NAMALWA (cell line): ENCODE measurements at regions not wholly inside any gene's neighbourhood (a gene's known extent, or its start where the extent isn't known, plus 50 kb on each side); places are given as distances from the start of the nearest gene placed in this dataset.
"Not testable (repeated sequence)": the region's sequence is repeated elsewhere in the genome, so short reads cannot be mapped to it uniquely, and the experiment has no call there.

Experiments used
- DNase-seq: peaks from one replicate; pipeline ENCODE4 v3.0.0-alpha.2; 2015; ENCODE audit warnings: low spot score

DNA sequence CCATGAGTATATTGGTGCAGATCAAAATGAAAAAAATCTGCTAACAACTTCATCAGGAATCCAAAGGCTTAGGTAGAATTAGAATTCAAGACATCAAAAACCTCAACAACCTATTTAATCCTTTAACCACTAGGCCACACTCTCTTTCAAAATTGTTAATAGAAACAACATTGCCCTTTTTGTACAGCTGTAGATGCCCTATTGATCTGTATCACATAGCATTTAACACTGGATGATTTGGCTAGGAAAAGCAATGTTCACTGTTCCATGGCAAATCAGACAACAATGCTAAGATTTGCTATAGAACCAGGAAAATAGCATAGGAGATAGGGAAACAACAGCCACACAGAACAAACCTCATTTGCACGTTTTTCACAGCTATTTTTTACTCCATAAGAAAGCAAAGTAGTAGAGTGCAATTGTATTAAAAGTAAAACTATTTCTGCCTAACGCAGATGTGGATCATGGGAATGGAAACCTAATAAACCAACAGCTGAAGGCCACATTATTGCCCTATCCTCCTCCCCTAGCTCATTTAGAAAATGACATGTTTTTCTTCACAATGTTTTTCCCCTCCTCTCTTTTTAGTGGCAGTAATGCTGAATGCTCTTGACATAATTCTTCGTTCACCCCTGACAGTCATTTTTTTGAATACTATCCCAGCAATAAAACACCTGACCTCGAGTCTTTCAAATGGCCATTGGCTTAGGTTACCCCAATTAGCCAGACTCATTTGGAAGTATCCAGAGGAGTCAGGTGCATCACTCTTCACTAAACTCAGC, 373.0 kb upstream of the CCNH start:
- DNase-seq: no peak

DNA sequence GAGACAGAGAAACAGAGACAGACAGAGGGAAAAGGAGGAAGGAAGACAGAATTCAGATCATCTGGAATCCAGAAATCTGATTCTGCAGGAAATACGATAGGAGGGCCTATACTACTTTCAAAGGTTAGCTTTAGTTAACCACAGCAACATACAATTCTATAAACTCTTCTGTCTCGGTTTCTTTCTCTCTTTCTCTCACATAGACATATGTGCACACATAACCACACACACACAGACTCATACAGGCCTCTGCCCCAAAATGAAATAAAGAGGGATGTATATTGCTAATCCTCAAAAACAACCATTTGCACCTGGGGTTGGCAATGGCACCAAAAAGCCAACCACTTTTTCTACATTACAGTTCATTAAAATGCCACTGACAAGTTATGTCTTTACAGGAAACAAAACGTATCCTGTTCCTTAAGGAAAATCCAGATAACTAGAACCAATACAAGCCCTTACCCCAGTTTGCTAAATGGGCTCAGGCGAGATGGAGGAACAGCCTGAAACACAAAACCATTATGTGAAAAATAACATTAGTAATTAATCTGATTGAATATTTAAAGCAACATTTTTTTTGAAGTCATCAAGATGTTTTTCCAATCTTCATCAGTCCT, 372.3 kb upstream of the CCNH start:
- no peak for DNase-seq

DNA sequence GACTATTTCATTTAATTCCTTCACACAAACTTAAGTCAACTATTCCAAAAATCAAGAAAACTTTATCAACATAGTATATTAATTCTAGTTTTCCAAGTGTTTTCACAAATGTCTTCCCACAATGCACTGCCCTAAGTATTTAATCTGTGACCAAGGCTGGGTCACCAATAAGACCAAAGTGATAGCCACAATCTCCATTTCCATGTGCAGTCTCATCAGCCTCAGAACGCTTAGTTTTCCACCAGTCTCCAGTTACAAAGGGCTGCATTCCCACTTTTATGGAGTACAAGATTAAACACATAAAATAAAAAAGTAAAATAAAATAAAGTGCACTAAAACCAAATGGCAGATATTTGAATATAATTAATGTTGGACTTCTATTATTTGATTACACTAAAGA, 371.6 kb upstream of the CCNH start:
- DNase-seq: no peak

GRCh38 chr5:87782916-87783315, 370.2 kb upstream of the CCNH start:
- no peak for DNase-seq

- DNase-seq: no peak
Observed at GRCh38 chr5:87781976-87782375, 369.2 kb upstream of the CCNH start.

- peak; percentile 92 for DNase-seq
Observed at GRCh38 chr5:87780831-87781760, 368.4 kb upstream of the CCNH start.

DNA sequence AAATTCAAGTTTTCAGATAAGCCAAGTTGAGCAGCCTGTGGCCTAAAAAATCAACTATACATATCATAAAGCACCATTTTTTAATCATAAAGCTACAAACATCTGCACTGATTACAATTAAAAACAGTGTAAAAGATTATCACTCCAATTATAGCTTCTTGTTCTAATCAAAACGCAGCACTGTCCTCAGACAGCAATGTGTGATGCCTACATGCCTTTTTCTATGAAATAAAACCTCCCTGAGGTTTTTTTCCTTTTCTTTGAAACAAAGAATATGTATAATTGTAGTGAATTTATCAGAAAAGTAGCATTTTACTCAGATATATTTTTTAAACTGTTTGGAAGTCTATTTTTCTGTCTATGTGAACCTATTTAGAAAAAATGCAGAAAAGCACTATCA, 366.1 kb upstream of the CCNH start:
- no peak for DNase-seq

- no peak for DNase-seq
Observed at GRCh38 chr5:87777877-87778276, 365.1 kb upstream of the CCNH start.

GRCh38 chr5:87776785-87777184, 364.1 kb upstream of the CCNH start:
- DNase-seq: no peak

DNA sequence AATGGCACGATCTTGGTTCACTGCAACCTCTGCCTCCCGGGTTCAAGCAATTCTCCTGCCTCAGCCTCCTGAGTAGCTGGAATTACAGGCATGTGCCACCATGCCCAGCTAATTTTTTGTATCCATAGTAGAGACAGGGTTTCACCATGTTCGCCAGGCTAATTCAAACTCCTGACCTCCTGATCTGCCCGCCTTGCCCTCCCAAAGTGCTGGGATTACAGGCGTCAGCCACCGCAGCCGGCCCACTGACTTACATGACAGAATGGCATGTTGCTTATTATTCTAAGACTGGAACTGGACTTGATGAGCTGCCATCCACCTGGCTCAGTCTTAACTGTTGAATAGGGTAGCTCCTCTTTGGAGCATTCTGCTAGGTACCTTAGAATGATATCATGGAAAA, 363.6 kb upstream of the CCNH start:
- DNase-seq: not testable (repeated sequence)

DNA sequence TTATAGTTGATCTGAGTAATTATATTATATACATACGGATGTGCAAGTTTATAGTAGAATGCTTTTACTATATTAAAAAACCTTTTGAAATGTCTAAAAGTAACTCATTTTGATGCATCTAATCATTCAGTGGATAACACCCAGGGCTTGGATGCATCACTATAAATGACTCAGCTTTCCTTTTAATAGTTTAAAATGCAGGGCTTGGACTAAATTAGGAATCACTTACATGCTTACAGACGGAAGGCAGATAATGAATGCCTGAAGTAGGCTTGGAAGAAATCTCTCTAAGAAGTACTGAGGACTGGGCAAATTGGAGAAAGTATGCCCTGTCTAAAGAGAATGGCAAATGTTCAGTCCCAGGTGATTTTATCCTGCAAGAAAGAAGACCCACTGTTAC, 362.5 kb upstream of the CCNH start:
- DNase-seq: no peak

GRCh38 chr5:87774804-87775203, 362.1 kb upstream of the CCNH start:
- DNase-seq: no peak

DNA sequence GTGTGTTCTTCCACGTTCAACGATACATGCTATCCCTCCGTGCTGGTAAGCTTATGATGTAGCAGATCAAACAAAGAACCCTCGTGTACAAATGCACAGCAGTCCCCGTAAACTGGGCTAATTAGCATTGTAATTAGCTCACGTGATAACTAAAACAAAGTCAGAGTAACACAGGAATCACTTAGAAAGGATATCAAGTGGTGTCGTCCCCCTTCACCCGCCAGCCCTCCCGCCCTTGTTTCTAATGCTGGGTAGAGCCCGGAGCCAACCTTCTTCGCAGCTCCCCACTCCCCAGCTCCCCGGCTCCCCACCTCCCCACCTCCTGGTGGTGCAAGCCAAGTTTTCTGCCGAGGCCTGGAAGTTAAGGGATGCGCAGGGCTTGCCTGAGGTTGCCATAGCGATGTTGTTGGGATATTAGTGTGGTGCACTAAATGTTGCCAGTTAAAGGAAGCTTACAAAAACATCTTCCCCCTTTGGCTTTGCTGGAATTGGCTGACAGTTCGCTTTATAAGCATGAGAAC, 357.9 kb upstream of the CCNH start:
- DNase-seq: no peak

DNA sequence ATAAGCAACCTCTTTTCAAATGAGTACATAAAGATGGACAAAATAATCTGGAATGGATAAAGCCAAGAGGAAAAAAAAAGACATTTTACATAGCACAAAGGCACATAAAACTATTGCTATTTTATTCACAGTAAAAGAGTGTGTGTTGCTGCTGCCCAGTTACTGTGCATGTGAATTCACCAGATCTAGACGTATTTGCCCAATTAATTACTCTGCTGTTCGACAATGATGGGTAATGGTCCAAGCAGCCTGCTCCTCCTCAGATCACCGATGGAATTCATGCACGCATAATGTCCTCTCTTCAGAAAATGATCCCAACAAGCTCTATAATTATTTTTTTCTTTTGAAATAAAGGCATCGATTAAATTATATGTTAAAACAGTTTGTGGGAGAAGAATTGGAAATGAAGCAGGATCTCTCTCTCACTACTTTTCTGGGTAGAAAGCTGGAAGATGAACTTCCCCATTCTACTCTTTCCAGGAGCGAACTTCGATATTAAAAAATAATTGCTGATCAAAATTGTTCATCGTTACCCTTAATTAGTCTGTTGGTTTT, 357.4 kb upstream of the CCNH start:
- no peak for DNase-seq

GRCh38 chr5:87769157-87769556, 356.4 kb upstream of the CCNH start:
- no peak for DNase-seq

DNA sequence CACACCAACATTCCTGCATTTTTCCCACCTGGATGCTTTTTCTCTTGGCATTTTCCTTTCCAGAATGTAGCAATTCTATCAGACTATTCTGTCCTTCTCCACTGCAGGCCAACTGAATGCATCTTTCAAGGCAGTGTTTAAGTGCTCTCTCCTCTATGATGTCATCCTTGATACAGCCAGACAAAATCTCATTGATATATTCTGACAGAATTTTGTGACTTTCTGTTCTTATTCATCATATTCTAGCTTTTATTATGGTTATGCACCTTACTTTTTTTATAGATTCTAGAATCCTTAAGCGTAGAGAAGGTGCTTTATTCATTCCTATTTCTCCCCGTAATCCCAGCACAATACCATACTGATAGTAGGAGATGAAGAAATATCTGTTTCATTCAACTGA, 355.5 kb upstream of the CCNH start:
- DNase-seq: no peak

GRCh38 chr5:87765009-87765408, 352.3 kb upstream of the CCNH start:
- no peak for DNase-seq

- DNase-seq: no peak
Observed at GRCh38 chr5:87762631-87763030, 349.9 kb upstream of the CCNH start.

- no peak for DNase-seq
Observed at GRCh38 chr5:87756951-87757350, 344.2 kb upstream of the CCNH start.

GRCh38 chr5:87755360-87755759, 342.6 kb upstream of the CCNH start:
- DNase-seq: no peak

DNA sequence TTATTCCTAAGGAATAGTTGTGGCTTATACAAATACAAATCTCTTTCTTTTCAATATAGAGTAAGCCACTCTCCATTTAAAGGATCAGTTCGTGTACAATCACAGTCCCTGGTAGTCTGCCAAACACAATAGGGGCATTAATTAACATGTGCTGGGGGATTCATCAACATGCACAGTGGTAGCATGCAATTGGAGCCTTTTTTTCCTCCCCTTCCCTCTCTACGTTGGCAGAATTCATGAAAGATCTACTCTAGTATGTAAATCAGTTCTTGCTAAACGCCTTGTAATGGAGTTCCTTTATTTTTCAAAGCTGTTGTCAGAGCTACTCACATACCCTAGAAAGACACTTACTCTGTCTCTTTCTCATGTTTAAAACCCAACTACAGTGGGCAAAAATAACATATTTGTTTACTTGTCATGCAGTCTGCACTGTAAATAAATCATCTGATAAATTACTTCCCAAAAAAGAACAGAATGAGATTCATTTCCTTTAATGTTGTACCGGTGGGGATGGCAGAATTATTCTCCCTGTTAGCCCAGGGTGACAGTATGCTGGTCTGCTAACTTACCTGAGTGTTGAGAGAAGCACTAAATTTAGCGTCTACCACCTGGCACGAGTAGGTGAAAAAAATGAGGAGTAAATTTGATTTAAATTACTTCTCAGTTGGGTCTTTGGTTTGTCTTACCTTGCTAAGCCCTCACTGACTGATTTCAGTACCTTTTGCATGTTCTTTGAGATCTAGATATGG, 341.5 kb upstream of the CCNH start:
- DNase-seq: no peak

GRCh38 chr5:87752362-87752761, 339.6 kb upstream of the CCNH start:
- no peak for DNase-seq
